GM23248 (cell line): ENCODE measurements at regions not wholly inside any gene's neighbourhood (a gene's known extent, or its start where the extent isn't known, plus 50 kb on each side); places are given as distances from the start of the nearest gene placed in this dataset.

Source experiments
- EZH2 ChIP-seq: fragments of 200-600 bp; sonication (generic); IDR thresholded peaks from 2 replicates; pipeline ENCODE4 v1.6.1; 2018; ENCODE audit warnings: antibody characterized with exemption, mild to moderate bottlenecking; ENCODE audit not compliant: insufficient read depth, poor library complexity, severe bottlenecking
- EZH2phosphoT487 ChIP-seq: fragments of 200-600 bp; sonication (generic); IDR thresholded peaks from 2 replicates; pipeline ENCODE4 v1.6.1; 2018; ENCODE audit warnings: antibody characterized with exemption, moderate library complexity, mild to moderate bottlenecking, low read depth; ENCODE audit not compliant: insufficient read depth

GRCh38 chr16:66172463-66172862 is 194.0 kb upstream of the CDH5 start:
- TF ChIP-seq EZH2 (no peak), EZH2phosphoT487 (no peak)
